ENCODE measurements at regions not wholly inside any gene's neighbourhood (a gene's known extent, or its start where the extent isn't known, plus 50 kb on each side); places are given as distances from the start of the nearest gene placed in this dataset.
A peak's percentile ranks its signal among the peaks of the same experiment; 100 is the strongest.

DNA sequence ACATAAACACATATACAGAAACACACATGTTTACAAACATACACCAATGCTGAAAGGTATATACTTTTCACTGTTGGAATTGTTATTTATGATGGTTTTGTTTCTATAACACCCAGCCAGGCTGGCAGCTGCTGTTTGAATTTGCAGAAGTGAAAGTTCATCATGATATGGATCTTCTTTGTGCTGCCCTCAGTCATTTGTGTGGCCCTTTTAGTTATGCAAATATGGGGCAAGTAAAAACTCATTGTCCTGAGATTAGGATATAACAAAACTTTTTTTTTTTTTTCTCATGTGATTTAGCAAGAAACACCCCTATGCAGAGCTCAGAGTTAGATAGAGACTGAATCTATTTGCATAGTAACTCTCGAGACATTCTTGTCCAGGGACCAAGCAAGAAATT, 714.1 kb downstream of the KCNJ3 start:
- no peak for DNase-seq

DNA sequence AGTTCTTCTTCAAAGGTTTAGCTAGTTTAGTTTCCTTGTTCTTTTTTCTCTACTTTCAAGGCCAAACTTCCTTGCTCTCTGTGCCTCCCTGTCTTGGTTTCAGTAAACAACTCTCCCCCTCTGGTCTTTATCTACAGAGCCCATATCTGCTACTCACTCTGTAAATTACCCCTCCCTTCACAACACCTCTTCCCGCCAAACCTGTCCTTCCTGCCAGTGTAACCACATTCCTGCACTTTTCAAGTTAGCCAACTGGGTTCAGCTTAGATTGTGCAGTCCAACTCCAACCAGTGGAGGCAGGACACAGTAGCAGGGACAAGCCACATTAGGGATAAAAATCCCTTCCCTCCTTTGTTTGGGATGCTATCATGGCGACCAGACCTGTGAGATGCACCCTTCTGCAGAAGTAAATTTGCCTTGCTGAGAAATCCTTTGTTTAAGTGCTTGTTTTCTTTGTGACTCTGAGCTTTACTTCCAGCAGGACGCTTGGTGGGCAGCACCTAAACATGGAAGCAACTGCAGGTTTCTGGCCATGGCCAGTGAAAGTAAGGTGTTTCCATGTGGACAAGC, 706.0 kb downstream of the KCNJ3 start:
- DNase-seq = no peak

DNA sequence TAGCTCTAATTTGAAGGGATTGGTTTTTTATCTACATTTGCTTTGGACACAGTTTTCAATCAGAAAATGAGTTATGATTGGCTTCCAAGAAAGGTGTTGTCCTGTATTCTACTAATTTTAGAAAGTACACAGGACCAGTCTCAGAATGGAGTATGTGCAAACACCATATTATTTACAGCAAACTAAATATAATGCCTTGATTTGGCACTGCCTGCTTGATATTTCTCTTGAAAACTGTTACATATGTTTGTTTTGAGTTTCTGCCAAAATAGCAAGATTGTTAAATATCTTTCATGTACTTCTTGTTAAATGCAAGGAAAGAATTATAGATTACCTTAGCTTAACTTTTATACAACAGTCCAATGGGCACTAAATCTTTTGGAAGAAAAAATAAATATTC, 694.9 kb downstream of the KCNJ3 start:
- DNase-seq = no peak

GRCh38 chr2:155391613-155392130, 693.2 kb downstream of the KCNJ3 start:
- no peak for DNase-seq

DNA sequence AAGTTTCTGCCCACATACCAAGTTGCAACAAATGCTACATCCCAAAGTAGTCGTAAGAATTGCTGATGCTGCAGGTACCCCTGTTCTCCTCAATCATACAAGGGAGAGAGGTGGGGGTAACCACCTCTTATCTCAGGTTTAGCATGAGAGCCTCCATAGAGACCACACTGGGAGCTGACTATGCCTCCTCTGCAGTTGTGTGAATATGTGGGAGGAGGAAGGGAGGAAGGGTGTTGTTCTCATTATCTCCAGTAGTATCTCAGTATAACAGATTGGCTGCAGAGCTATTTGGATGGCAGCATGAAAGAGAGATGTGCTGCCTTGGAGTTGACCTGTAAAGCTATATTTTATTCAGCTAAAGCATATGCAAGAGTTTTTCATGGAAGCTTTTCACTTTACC, 690.7 kb downstream of the KCNJ3 start:
- DNase-seq = no peak

DNA sequence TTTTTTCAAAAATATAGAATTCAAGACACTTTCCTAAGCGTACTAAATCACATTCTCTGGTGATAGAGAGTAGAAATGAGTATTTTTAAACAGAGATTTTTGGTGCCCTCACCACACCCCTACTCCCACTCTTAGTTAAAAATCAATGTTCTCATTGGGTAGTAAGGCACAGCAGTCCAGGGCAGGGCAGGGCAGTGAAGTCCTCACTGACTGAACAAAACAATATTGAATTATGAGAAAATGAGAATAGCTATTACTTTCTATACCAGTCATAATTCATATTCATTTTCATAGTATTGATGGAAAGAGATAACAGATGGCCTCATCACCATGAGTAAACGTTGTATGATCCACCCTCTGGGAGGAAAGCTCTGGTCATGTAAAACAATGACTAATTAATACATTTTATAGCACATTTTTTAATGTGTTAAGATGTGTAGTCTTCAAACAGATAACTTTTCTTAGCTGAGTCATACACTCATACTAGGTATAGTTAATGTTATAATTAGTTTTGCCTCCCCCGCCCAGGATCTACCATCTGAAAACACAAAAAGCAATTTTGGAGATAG, 686.1 kb downstream of the KCNJ3 start:
- no peak for DNase-seq

GRCh38 chr2:155382776-155383175, 684.3 kb downstream of the KCNJ3 start:
- DNase-seq = no peak

DNA sequence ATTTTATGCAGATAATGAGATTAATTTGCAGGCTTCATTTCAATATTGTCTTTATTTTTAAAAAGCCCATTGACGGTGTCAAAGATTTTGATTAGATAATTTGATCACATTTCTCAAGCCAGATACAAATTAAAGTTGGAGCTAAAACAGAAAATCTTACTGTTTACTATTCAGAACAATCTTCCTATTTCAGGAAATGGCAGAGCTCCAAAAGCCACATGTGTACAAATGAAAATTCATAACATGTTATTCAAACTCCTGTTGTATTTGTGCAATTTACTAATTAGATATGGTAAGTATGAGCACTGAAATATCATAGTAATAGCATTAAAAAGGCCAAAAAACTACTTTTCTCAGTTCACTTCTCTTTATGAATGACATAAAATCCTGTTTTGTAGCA, 682.9 kb downstream of the KCNJ3 start:
- DNase-seq = no peak

GRCh38 chr2:155379494-155379893, 681.0 kb downstream of the KCNJ3 start:
- no peak for DNase-seq

GRCh38 chr2:155377931-155378444, 679.5 kb downstream of the KCNJ3 start:
- DNase-seq = no peak

- DNase-seq = no peak
These were observed 678.8 kb downstream of the KCNJ3 start for GRCh38 chr2:155377266-155377680.

GRCh38 chr2:155372969-155373368, 674.5 kb downstream of the KCNJ3 start:
- DNase-seq = peak in 1 of 58 donors; percentile 10

DNA sequence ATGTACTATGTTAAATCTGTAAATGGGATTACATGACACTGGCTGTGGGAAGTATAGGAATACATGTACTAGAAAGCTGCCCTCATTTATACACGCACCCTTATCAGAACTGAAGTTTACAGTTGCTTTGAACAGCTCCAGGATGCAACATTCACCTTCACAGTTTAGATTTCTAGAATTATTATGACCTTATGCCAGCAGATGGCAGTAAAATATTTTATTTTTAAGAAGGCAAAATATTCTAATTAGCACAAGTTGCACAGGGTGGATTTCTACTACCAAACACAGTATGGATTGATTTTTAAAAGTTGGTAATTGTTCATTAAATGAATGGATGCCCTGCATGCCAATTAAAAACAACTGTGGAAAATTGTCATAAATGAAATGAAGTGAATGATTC, 670.4 kb downstream of the KCNJ3 start:
- no peak for DNase-seq

- no peak for DNase-seq
These were observed 666.3 kb downstream of the KCNJ3 start for GRCh38 chr2:155364766-155365165.

- DNase-seq = no peak
These were observed 664.9 kb downstream of the KCNJ3 start for GRCh38 chr2:155363349-155363888.

DNA sequence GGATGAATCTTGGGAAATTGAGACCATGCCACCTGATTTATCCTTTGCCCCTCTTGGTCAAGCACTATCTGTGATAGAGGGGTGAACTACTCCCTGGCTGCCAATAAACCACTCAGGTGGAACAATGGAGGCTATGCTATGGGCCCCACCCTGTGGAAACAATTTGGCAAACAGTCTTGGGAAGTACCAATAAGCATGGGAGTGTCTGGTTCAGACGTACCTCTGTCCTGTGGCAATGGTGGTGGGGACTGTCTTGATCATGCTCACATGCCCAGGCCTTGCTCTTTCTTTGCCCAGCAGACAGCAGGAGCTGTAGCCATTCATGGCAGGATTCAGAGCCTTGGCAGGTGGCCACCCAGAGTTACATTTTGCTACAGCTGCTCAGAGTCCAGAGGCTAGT, 658.7 kb downstream of the KCNJ3 start:
- DNase-seq = no peak

DNA sequence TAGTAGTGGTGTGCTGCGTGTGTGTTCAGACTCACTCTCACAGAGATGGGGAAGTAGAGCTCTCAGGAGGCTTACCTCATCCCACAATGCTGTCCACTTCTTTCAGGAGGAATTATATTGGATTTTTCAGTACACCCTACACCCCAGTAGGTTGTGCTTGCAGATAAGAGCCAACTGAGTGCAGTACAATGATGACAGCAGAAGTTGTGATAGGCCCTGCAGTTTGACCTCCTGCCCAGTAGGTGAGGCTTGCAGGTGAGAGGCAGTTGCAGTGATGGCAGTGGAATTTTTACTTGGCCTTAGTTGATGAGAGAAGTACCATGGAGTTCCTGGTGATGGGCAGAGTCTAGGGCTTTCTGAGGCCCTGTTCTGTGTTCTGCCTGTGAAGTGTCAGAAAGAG, 657.8 kb downstream of the KCNJ3 start:
- DNase-seq = no peak

DNA sequence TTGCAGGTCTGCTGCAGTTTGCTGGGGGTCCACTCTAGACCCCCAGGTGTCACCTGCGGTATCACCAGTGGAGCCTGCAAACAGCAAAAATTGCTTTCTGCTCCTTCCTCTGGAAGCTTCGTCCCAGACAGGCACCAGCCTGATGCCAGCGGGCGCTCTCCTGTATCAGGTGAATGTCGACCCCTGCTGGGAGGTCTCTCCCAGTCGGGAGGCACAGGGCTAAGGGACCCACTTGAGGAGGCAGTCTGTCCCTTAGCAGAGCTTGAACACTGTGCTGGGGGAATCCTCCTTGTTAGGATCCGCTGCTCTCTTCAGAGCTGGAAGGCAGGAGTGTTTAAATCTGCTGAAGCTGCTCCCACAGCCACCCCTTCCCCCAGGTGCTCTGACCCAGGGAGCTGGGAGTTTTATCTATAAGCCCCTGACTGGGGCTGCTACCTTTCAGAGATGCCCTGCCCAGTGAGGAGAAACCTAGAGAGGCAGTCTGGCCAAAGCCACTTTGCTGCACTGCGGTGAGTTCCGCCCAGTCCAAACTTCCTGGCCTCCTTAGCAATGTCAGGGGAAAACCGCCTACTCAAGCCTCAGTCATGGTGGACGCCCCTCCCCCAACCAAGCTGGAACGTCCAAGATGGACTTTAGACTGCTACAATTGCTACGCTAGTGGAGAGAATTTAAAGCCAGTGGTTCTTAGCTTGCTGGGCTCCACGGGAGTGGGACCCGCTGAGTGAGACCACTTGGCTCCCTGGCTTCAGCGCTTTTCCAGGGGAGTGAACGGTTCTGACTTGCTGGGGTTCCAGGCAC, 652.5 kb downstream of the KCNJ3 start:
- no peak for DNase-seq

GRCh38 chr2:155332016-155332415, 633.5 kb downstream of the KCNJ3 start:
- DNase-seq = no peak

GRCh38 chr2:155320236-155320635, 621.7 kb downstream of the KCNJ3 start:
- no peak for DNase-seq

DNA sequence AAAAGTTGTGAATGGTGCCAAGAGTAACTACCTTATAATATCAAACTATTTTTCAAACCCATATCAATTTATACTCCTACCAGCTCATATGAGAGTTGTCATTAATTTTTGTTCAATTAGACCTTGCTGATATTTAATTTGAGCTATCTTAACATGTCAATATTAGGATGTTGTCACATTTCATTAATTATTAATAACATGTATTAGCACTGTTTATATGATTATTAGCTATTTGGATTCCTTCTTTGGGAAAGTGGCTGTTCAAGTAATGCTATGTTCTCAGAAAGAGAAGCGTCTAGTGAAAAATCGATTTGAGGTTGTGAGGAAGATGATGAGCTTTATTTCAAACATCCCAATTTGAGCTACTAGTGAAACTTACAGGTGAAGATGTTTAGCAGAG, 620.2 kb downstream of the KCNJ3 start:
- no peak for DNase-seq

DNA sequence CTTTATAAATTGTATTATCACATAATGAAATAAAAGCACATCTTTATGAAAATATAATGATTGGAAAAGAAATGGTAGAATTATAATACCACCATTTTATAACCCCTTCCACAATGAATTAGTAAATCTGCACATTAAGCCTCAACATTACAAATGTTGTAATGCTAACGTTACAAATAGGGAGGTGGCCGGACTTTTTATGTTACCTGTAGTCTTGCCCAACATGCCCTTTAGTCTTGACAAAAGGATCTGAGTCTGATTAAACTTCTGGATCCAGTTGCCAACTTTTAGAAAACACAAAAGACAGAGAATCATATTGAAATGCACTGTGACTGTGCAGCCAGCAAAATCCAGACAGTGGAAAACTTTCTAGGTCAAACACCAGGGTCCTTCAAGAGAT, 617.3 kb downstream of the KCNJ3 start:
- no peak for DNase-seq

Measured in anterior cingulate cortex (tissue), 58 donors.